ENCODE measurements at regions not wholly inside any gene's neighbourhood (a gene's known extent, or its start where the extent isn't known, plus 50 kb on each side); places are given as distances from the start of the nearest gene placed in this dataset.

GRCh38 chr5:2992806-2993205 is 241.3 kb upstream of the IRX2 start:
- Histone ChIP-seq H3K4me1 (ENCODE audit: control insufficient read depth in 1 of 2, insufficient read depth in 2 of 2, low read depth in 1 of 2, low read length in 1 of 2) (no peaks in the 10 kb centered on the region), H3K9me3 (no peaks in the 10 kb centered on the region), H4K20me1 (ENCODE audit: insufficient read depth) (no peaks in the 10 kb centered on the region), H3K36me3 (replicated peaks in 1 of 2; ENCODE audit: control insufficient read depth in 1 of 2, insufficient read depth in 2 of 2, low read length in 1 of 2) (no peaks in the 10 kb centered on the region), H3K27ac (ENCODE audit: low read depth in 2 of 2, low read length in 1 of 2) (no peak overlapping the region), H3K9ac (no peak overlapping the region), H3K27me3 (ENCODE audit: insufficient read depth) (peaks cover 17% of the 10 kb centered on the region; the same call in 1 of the 2 replicates), H3F3A (replicated peaks; ENCODE audit: insufficient read depth) (no peaks in the 10 kb centered on the region), H3K9me2 (no peaks in the 10 kb centered on the region), H3K4me2 (no peak overlapping the region), H2AFZ (ENCODE audit: low read depth) (no peak overlapping the region), H3K4me3 (ENCODE audit: low read depth in 2 of 2, low read length in 1 of 2) (no peak overlapping the region), H3K79me2 (ENCODE audit: insufficient read depth) (no peaks in the 10 kb centered on the region)
- CTCF ChIA-PET = no interaction called here
- 3% methylated on average over 4 of the region's 4 CpGs for WGBS (ENCODE audit: low lambda C conversion rate)
- POLR2A ChIA-PET = no interaction called here
- no peak for DNase-seq
- no peak for TF ChIP-seq TEAD4 (IDR thresholded peaks at IDR 0.05; ENCODE audit: borderline replicate concordance, insufficient read depth)
- no peak for TF ChIP-seq TAF1 (IDR thresholded peaks at IDR 0.05; ENCODE audit: borderline replicate concordance, low read depth, low read length)
- TF ChIP-seq MAX (IDR thresholded peaks at IDR 0.05; ENCODE audit: low read depth) = no peak
- TF ChIP-seq GATA2 (CRISPR knock-in tag; IDR thresholded peaks at IDR 0.05) = no peak
- no peak for TF ChIP-seq NRF1 (IDR thresholded peaks at IDR 0.05; ENCODE audit: low read depth, low read length)
- TF ChIP-seq USF2 (IDR thresholded peaks at IDR 0.05; ENCODE audit: borderline replicate concordance, low read depth, low read length) = no peak
- no peak for TF ChIP-seq EZH2phosphoT487 (IDR thresholded peaks at IDR 0.05; ENCODE audit: borderline replicate concordance, low read depth)
- no peak for TF ChIP-seq ZBTB33 (IDR thresholded peaks at IDR 0.05; ENCODE audit: borderline replicate concordance, low read depth)
- TF ChIP-seq RCOR1 (IDR thresholded peaks at IDR 0.05; ENCODE audit: low read length) = no peak
- no peak for TF ChIP-seq SIN3A (IDR thresholded peaks at IDR 0.05; ENCODE audit: borderline replicate concordance, low read depth, low read length)
- TF ChIP-seq POLR2AphosphoS5 (IDR thresholded peaks at IDR 0.05; ENCODE audit: low read depth, low read length) = no peak
- no peak for TF ChIP-seq YY1 (IDR thresholded peaks at IDR 0.05; ENCODE audit: low read depth)
- no peak for TF ChIP-seq MXI1 (IDR thresholded peaks at IDR 0.05; ENCODE audit: low read depth, low read length)
- no peak for TF ChIP-seq MEF2A (IDR thresholded peaks at IDR 0.05; ENCODE audit: borderline replicate concordance, low read depth)
- no peak for TF ChIP-seq USF1 (IDR thresholded peaks at IDR 0.05; ENCODE audit: borderline replicate concordance, low read depth)
- no peak for TF ChIP-seq TCF12 (IDR thresholded peaks at IDR 0.05)
- no peak for TF ChIP-seq SMC3 (IDR thresholded peaks at IDR 0.05; ENCODE audit: low read depth, low read length)
